Neutrophil (primary cell): ENCODE measurements at regions not wholly inside any gene's neighbourhood (a gene's known extent, or its start where the extent isn't known, plus 50 kb on each side); places are given as distances from the start of the nearest gene placed in this dataset.

Source experiments
- H3K27ac ChIP-seq: fragments of 200-600 bp; sonication (generic); 2 replicates; pipeline ENCODE4 v1.5.1; 2016; ENCODE audit warnings: mild to moderate bottlenecking, moderate library complexity
- H3K27me3 ChIP-seq: fragments of 200-600 bp; sonication (generic); 2 replicates; pipeline ENCODE4 v1.6.0; 2016; ENCODE audit warnings: mild to moderate bottlenecking
- H3K36me3 ChIP-seq: fragments of 200-600 bp; sonication (generic); 2 replicates; pipeline ENCODE4 v1.5.1; 2017
- H3K4me1 ChIP-seq, 2 experiments: fragments of 200-600 bp in 1 of 2; sonication (generic) in 1 of 2; 1 replicate in 1 of 2; 2 replicates in 1 of 2; pipeline versions ENCODE4 v1.5.1 to v1.6.1; 2013 to 2016; ENCODE audit warnings: low read depth in 1 of 2, low read length in 1 of 2, mild to moderate bottlenecking in 1 of 2, moderate library complexity in 1 of 2; ENCODE audit not compliant: control insufficient read depth in 1 of 2, insufficient read depth in 1 of 2
- H3K4me3 ChIP-seq, 2 experiments: fragments of 200-600 bp in 1 of 2; sonication (generic) in 1 of 2; 1 replicate in 1 of 2; 2 replicates in 1 of 2; pipeline ENCODE4 v1.5.1; 2013 to 2016; ENCODE audit warnings: low read depth in 1 of 2, low read length in 1 of 2, mild to moderate bottlenecking in 1 of 2, moderate library complexity in 1 of 2
- H3K9me3 ChIP-seq: fragments of 200-600 bp; sonication (generic); 2 replicates; pipeline ENCODE4 v1.5.1; 2016
- CTCF ChIP-seq: fragments of 200-600 bp; sonication (generic); IDR thresholded peaks from 2 replicates; pipeline ENCODE4 v1.5.1; 2016; ENCODE audit warnings: antibody characterized with exemption

GRCh38 chrX:45324941-45325340, 124.3 kb upstream of the DIPK2B start:
- Histone ChIP-seq H3K4me1 (no peaks in the 10 kb centered on the region), H3K27ac (no peak overlapping the region), H3K4me3 (no peak overlapping the region), H3K9me3 (no peaks in the 10 kb centered on the region), H3K36me3 (no peaks in the 10 kb centered on the region), H3K27me3 (no peaks in the 10 kb centered on the region)
- no peak for TF ChIP-seq CTCF

GRCh38 chrX:45323387-45323786, 122.7 kb upstream of the DIPK2B start:
- H3K9me3 ChIP-seq: no peaks in the 10 kb centered on the region
- no peaks in the 10 kb centered on the region for H3K36me3 ChIP-seq
- H3K27ac ChIP-seq: no peak overlapping the region
- no peaks in the 10 kb centered on the region for H3K27me3 ChIP-seq
- H3K4me1 ChIP-seq: no peaks in the 10 kb centered on the region
- no peak overlapping the region for H3K4me3 ChIP-seq
- TF ChIP-seq CTCF: no peak

DNA sequence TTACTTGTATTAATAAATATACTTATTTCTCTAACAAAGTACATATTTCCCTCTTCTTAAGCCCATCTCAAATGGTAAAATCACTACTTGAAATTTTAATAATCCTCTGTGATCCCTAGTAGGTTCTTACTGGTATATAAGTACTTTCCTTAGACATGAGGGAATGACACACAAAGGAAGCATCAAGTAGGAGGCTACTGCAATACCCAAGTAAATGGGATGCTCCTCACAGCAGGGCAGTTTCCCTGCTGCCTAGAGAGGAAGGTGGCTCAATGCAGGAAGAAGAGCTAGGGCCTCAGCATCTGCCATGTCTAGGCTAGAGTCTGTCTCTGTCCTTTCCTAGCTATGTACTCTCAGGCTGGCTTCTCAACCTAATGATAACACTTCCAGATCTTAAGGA, 122.1 kb upstream of the DIPK2B start:
- Histone ChIP-seq H3K36me3 (no peaks in the 10 kb centered on the region), H3K4me3 (no peak overlapping the region), H3K27me3 (no peaks in the 10 kb centered on the region), H3K9me3 (no peaks in the 10 kb centered on the region), H3K4me1 (no peaks in the 10 kb centered on the region), H3K27ac (no peak overlapping the region)
- TF ChIP-seq CTCF: no peak

DNA sequence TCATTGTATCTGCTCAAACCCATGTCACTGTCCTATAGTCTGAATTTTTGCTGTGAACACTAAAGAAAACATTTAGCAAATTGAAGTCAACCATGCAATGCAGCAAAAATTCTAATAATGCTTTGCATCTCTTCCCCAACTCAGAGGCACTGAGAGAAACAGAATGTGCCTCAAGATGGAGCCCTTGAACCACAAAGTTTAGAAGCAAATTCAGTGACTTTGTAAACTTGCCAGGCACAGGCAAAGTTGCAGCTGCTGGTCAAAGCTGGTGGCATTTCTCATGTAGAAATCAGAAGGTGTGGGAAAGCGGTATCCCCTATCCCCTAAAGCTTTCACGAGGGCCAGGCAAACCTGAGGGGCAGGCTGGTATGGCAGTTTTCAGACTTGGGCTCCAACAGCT, 121.7 kb upstream of the DIPK2B start:
- H3K27me3 ChIP-seq: no peaks in the 10 kb centered on the region
- H3K4me3 ChIP-seq: no peak overlapping the region
- H3K27ac ChIP-seq: no peak overlapping the region
- no peaks in the 10 kb centered on the region for H3K9me3 ChIP-seq
- no peaks in the 10 kb centered on the region for H3K36me3 ChIP-seq
- TF ChIP-seq CTCF: no peak
- no peaks in the 10 kb centered on the region for H3K4me1 ChIP-seq

GRCh38 chrX:45320191-45320590, 119.5 kb upstream of the DIPK2B start:
- H3K4me3 ChIP-seq: no peak overlapping the region
- no peak overlapping the region for H3K27ac ChIP-seq
- no peak for TF ChIP-seq CTCF
- H3K4me1 ChIP-seq: no peaks in the 10 kb centered on the region
- H3K9me3 ChIP-seq: no peaks in the 10 kb centered on the region
- no peaks in the 10 kb centered on the region for H3K27me3 ChIP-seq
- no peaks in the 10 kb centered on the region for H3K36me3 ChIP-seq

DNA sequence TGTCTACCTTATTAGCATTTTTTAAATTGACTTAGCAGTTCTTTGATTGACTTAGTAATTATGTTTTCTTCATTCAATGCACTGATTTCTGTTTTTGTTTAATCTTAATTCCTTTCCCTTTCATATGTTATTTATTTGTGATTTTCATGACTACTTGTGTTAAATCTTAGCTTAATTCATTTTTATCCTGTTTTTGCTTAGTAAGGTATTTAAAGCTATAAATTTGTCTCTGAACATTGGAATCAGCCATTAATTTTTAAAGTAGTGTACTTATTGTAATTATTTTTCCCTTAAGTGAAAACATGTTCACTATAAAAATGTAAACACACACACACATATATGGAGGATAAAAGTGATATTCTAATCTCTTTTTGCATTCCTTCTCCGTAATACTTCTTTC, 109.1 kb upstream of the DIPK2B start:
- Histone ChIP-seq H3K27me3 (no peaks in the 10 kb centered on the region), H3K9me3 (no peaks in the 10 kb centered on the region), H3K4me3 (no peak overlapping the region), H3K36me3 (no peaks in the 10 kb centered on the region), H3K4me1 (no peaks in the 10 kb centered on the region), H3K27ac (no peak overlapping the region)
- TF ChIP-seq CTCF: no peak
